ENCODE measurements at regions not wholly inside any gene's neighbourhood (a gene's known extent, or its start where the extent isn't known, plus 50 kb on each side); places are given as distances from the start of the nearest gene placed in this dataset.

DNA sequence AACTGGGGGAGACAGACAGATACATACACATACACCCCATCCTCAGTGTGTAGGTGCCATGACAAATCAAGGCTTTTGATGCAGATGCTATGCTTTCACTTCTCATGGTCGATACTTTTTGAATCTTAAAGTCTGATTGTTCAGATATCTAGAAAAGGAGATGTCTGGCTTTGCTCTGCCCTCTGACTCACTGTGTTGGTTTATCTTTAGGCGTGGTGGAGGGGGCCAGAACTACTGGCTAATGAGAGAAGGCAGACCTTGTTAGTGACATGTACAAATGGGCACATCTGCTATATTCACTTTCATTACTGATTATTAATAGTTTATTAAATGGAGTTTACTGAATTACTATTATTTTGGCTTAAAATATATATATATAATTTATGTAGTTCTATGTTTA lies 444.3 kb upstream of the RGS6 start:
- Histone ChIP-seq H2AFZ (ENCODE audit: low read length, unreplicated experiment) (no peak overlapping the region), H3K36me3 (ENCODE audit: insufficient read depth, low read length) (no peaks in the 10 kb centered on the region), H3K79me2 (ENCODE audit: control insufficient read depth, insufficient read depth, low read length, unreplicated experiment) (peaks cover 42% of the 10 kb centered on the region), H3K4me3 (ENCODE audit: low read depth, low read length) (peak overlapping the region; percentile 41; the same call in 1 of the 2 replicates), H3K4me1 (ENCODE audit: control insufficient read depth, insufficient read depth, low read length, unreplicated experiment) (peaks cover 50% of the 10 kb centered on the region), H3K27ac (ENCODE audit: low read depth, low read length) (peak overlapping the region; percentile 86), H3K27me3 (ENCODE audit: insufficient read depth, low read length) (no peaks in the 10 kb centered on the region)

DNA sequence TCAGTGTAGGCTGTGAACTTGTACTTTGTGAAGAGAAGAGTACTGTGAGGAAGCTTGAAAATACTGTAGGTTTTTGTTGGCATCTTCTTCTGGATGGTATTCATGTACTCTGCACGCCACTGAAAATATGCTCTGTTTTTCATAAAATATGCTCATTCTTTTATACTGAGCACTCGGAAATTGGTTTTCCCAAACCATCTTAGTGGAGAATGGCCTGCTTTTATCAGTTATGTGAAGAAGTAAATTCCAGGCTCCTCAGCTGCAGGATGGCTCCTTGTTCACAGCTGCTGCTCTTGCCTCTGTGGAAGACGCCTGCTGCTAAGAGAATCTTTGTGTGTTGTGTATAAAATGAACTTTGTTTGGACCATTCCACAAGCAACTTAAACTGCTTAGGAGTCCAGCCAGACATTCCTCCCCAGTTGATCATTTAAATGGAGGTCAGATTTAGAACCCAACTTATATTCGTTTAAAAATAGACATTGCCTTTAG lies 443.5 kb upstream of the RGS6 start:
- Histone ChIP-seq H3K79me2 (ENCODE audit: control insufficient read depth, insufficient read depth, low read length, unreplicated experiment) (peaks cover 41% of the 10 kb centered on the region), H3K36me3 (ENCODE audit: insufficient read depth, low read length) (no peaks in the 10 kb centered on the region), H2AFZ (ENCODE audit: low read length, unreplicated experiment) (peak overlapping the region; percentile 40), H3K4me3 (ENCODE audit: low read depth, low read length) (peak overlapping the region; percentile 35), H3K4me1 (ENCODE audit: control insufficient read depth, insufficient read depth, low read length, unreplicated experiment) (peaks cover 50% of the 10 kb centered on the region), H3K27ac (ENCODE audit: low read depth, low read length) (peak overlapping the region; percentile 86), H3K27me3 (ENCODE audit: insufficient read depth, low read length) (no peaks in the 10 kb centered on the region)

DNA sequence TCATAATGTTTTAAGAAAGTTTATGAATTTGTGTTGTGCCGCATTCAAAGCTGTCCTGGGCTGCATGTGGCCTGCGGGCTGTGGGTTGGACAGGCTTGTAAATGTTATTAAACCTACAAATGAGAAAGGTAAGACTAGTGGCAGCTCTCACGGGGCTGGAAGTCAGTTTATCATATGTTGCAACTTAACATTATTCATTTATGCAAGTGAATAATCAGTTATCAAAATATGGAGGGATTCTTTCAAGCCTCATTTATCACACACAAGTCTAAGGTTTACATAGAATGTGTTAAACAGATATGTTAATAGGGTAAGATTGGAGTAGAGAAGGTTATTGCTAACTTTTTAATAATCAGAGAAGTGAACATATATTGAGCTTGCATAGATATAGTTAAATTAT lies 442.5 kb upstream of the RGS6 start:
- Histone ChIP-seq H3K79me2 (ENCODE audit: control insufficient read depth, insufficient read depth, low read length, unreplicated experiment) (peaks cover 47% of the 10 kb centered on the region), H3K27ac (ENCODE audit: low read depth, low read length) (peak overlapping the region; percentile 86), H3K4me1 (ENCODE audit: control insufficient read depth, insufficient read depth, low read length, unreplicated experiment) (peaks cover 50% of the 10 kb centered on the region), H3K4me3 (ENCODE audit: low read depth, low read length) (no peak overlapping the region), H3K36me3 (ENCODE audit: insufficient read depth, low read length) (no peaks in the 10 kb centered on the region; the same call in 1 of the 2 replicates), H3K27me3 (ENCODE audit: insufficient read depth, low read length) (no peaks in the 10 kb centered on the region), H2AFZ (ENCODE audit: low read length, unreplicated experiment) (no peak overlapping the region)

DNA sequence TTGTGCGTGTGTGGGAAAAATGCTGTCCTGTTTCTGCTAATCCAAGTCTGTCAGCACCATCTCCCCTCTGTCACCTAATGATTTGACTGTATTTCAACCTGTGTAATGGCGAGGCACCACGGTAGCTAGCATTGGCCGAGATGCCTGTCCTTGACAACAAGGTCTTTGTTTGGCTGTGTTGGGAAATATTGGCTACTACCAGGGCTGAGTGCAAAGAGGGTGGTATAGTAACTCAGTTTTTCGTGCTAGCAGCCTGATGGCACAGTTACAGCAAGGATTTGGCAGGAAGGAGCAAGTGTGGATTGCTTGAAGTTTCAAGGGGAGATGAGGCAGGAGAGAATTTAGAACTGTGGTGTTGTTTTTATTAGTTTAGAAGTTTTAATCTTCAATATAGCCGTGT lies 440.3 kb upstream of the RGS6 start:
- no peaks in the 10 kb centered on the region for H3K27me3 ChIP-seq (ENCODE audit: insufficient read depth, low read length)
- H2AFZ ChIP-seq (ENCODE audit: low read length, unreplicated experiment) = no peak overlapping the region
- H3K36me3 ChIP-seq (ENCODE audit: insufficient read depth, low read length) = peaks cover 3% of the 10 kb centered on the region
- peaks cover 38% of the 10 kb centered on the region for H3K4me1 ChIP-seq (ENCODE audit: control insufficient read depth, insufficient read depth, low read length, unreplicated experiment)
- peaks cover 55% of the 10 kb centered on the region for H3K79me2 ChIP-seq (ENCODE audit: control insufficient read depth, insufficient read depth, low read length, unreplicated experiment)
- H3K27ac ChIP-seq (ENCODE audit: low read depth, low read length) = no peak overlapping the region
- no peak overlapping the region for H3K4me3 ChIP-seq (ENCODE audit: low read depth, low read length)

DNA sequence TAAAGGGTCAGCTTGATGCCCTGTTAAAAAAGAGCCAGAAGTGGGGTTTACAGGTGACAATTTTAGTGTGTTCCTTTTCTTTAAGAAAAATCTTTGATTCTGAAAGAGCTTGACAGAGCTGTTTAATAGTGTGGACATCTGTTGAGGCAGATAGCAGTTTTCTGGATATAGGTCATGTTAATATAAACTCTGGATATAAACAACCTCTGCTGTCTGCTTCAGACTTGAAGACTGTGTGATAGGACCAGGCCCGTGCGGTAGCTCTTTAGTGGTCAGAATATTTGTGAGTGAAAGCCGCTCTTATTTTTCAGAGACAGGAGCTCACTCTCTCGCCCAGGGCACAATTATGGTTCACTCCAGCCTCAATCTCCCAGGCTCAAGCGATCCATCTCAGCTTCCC lies 439.9 kb upstream of the RGS6 start:
- peaks cover 54% of the 10 kb centered on the region for H3K79me2 ChIP-seq (ENCODE audit: control insufficient read depth, insufficient read depth, low read length, unreplicated experiment)
- H3K27me3 ChIP-seq (ENCODE audit: insufficient read depth, low read length) = no peaks in the 10 kb centered on the region
- H2AFZ ChIP-seq (ENCODE audit: low read length, unreplicated experiment) = no peak overlapping the region
- H3K27ac ChIP-seq (ENCODE audit: low read depth, low read length) = no peak overlapping the region
- peaks cover 34% of the 10 kb centered on the region for H3K4me1 ChIP-seq (ENCODE audit: control insufficient read depth, insufficient read depth, low read length, unreplicated experiment)
- peaks cover 3% of the 10 kb centered on the region for H3K36me3 ChIP-seq (ENCODE audit: insufficient read depth, low read length)
- H3K4me3 ChIP-seq (ENCODE audit: low read depth, low read length) = no peak overlapping the region

DNA sequence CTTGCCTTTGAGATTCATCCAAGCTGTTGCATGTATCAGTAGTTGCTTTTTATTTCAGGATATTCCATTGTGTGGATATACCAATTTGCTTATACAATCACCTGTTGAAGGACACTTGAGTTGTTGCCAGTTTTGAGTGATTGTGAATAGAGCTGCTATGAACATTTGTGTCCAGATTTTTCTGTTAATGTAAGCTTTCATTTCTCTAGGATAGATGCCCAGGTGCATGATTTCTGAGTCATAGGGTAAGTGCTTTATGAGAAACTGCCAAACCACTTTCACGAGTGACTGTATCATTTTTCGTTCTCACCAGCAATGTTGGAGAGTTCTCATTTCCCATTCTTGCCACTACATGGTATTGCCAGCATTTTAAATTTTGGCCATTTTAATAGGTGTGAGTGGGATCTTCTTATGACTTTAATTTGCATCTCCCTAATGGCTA lies 434.6 kb upstream of the RGS6 start:
- Histone ChIP-seq H3K4me3 (ENCODE audit: low read depth, low read length) (no peak overlapping the region), H2AFZ (ENCODE audit: low read length, unreplicated experiment) (no peak overlapping the region), H3K36me3 (ENCODE audit: insufficient read depth, low read length) (peaks cover 3% of the 10 kb centered on the region), H3K27me3 (ENCODE audit: insufficient read depth, low read length) (no peaks in the 10 kb centered on the region), H3K79me2 (ENCODE audit: control insufficient read depth, insufficient read depth, low read length, unreplicated experiment) (peaks cover 48% of the 10 kb centered on the region), H3K4me1 (ENCODE audit: control insufficient read depth, insufficient read depth, low read length, unreplicated experiment) (peaks cover 14% of the 10 kb centered on the region), H3K27ac (ENCODE audit: low read depth, low read length) (no peak overlapping the region)

DNA sequence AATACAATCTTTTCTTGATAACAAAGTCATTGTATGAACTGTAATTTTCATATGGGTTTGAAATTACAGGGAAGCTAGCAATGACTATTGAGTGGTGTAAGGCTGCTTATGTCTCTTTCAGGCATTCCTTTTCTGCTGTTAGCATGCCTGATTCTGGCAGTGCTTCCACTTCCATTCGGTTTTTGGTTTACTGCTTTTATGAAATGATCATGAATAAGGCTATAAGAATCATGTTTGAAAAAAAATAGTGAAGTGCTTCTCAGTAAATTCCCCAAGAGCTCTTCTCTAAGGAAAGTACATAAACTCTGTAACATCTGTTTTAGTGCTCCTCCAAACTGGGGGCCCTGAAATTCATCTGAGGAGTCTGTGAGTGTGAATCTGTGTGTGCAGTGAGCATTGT lies 434.0 kb upstream of the RGS6 start:
- H3K4me1 ChIP-seq (ENCODE audit: control insufficient read depth, insufficient read depth, low read length, unreplicated experiment) = peaks cover 17% of the 10 kb centered on the region
- H3K27me3 ChIP-seq (ENCODE audit: insufficient read depth, low read length) = no peaks in the 10 kb centered on the region
- H3K27ac ChIP-seq (ENCODE audit: low read depth, low read length) = no peak overlapping the region
- no peak overlapping the region for H2AFZ ChIP-seq (ENCODE audit: low read length, unreplicated experiment)
- H3K36me3 ChIP-seq (ENCODE audit: insufficient read depth, low read length) = peaks cover 3% of the 10 kb centered on the region
- peaks cover 46% of the 10 kb centered on the region for H3K79me2 ChIP-seq (ENCODE audit: control insufficient read depth, insufficient read depth, low read length, unreplicated experiment)
- no peak overlapping the region for H3K4me3 ChIP-seq (ENCODE audit: low read depth, low read length)

DNA sequence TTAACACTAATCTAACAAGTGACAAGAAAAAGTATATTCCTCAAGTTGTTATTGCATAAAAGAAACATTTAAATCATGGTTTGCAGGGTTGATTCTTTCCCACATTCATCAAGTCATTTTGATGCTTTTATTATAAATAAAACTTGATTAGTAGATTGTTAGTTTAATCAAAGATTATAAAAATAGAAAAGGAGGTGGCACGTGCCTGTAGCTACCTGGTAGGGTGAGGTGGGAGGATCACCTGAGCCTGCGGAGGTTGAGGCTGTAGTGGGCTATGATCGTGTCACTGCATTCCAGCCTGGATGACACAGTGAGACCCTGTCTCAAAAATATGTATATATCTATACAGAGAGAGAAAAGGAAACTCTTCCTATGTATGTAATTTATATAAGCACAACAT lies 433.2 kb upstream of the RGS6 start:
- no peak overlapping the region for H2AFZ ChIP-seq (ENCODE audit: low read length, unreplicated experiment)
- peaks cover 17% of the 10 kb centered on the region for H3K4me1 ChIP-seq (ENCODE audit: control insufficient read depth, insufficient read depth, low read length, unreplicated experiment)
- peaks cover 3% of the 10 kb centered on the region for H3K36me3 ChIP-seq (ENCODE audit: insufficient read depth, low read length)
- H3K79me2 ChIP-seq (ENCODE audit: control insufficient read depth, insufficient read depth, low read length, unreplicated experiment) = peaks cover 40% of the 10 kb centered on the region
- no peak overlapping the region for H3K27ac ChIP-seq (ENCODE audit: low read depth, low read length)
- H3K4me3 ChIP-seq (ENCODE audit: low read depth, low read length) = no peak overlapping the region
- no peaks in the 10 kb centered on the region for H3K27me3 ChIP-seq (ENCODE audit: insufficient read depth, low read length)

DNA sequence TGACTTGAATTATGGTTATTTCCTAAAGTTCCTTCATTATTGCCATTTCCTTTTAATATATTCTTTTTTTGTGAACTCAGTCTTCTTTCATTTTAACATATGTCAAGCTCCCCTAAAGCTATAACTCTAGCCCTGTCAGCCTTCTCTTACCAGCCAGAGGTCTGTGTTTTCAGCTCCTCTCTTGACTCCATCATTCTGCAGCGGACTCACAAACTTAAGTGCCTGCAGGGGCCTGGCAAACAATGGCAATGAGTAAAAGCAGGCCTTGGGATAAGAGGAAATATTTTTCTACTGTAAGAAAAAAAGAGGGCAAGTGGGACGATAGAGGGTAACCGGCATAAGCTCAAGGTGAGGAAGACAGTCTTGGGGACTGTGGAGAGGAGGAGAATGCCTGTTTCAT lies 424.5 kb upstream of the RGS6 start:
- Histone ChIP-seq H2AFZ (ENCODE audit: low read length, unreplicated experiment) (no peak overlapping the region), H3K36me3 (ENCODE audit: insufficient read depth, low read length) (no peaks in the 10 kb centered on the region; the same call in 1 of the 2 replicates), H3K27ac (ENCODE audit: low read depth, low read length) (no peak overlapping the region), H3K27me3 (ENCODE audit: insufficient read depth, low read length) (no peaks in the 10 kb centered on the region), H3K79me2 (ENCODE audit: control insufficient read depth, insufficient read depth, low read length, unreplicated experiment) (peaks cover 29% of the 10 kb centered on the region), H3K4me3 (ENCODE audit: low read depth, low read length) (no peak overlapping the region), H3K4me1 (ENCODE audit: control insufficient read depth, insufficient read depth, low read length, unreplicated experiment) (peaks cover 3% of the 10 kb centered on the region)

DNA sequence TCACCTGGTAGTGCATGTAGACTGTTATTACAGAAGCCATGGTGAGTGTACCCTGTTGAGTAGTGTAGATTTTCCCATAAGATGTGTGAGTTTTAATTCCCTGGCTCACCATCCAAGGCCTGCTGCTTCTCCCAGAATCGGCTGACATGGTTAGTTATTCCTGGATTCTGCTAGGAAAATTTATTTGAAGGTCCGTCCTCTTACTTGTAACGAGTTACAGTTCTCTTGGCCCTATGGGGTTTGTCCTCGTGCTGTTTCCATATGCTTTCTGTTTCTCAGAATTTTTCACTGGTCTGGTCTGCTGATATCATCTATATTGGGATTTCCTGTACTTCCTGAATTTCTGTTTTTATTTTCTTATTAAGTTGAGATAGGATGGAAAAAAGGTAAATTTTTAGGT lies 423.3 kb upstream of the RGS6 start:
- Histone ChIP-seq H3K27me3 (ENCODE audit: insufficient read depth, low read length) (no peaks in the 10 kb centered on the region), H3K4me1 (ENCODE audit: control insufficient read depth, insufficient read depth, low read length, unreplicated experiment) (no peaks in the 10 kb centered on the region), H3K4me3 (ENCODE audit: low read depth, low read length) (no peak overlapping the region), H3K79me2 (ENCODE audit: control insufficient read depth, insufficient read depth, low read length, unreplicated experiment) (peaks cover 26% of the 10 kb centered on the region), H2AFZ (ENCODE audit: low read length, unreplicated experiment) (no peak overlapping the region), H3K36me3 (ENCODE audit: insufficient read depth, low read length) (no peaks in the 10 kb centered on the region; the same call in 1 of the 2 replicates), H3K27ac (ENCODE audit: low read depth, low read length) (no peak overlapping the region)

DNA sequence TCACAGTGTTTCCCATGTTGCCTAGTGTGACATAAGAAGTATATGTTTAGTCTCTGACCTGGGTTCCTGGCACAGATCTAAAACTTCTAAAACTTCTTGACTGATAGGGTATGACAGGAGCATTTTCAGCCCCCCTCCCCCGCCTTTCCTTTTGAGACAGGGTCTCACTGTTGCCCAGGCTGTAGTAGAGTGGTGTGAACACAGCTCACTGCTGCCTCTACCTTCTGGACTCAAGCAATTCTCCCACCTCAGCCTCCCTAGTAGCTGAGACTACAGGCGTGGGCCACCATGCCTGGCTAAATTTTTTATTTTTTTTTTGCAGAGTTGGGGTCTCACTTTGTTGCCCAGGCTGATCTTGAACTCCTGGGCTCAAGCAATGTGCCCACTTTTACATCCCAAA lies 421.1 kb upstream of the RGS6 start:
- H3K36me3 ChIP-seq (ENCODE audit: insufficient read depth, low read length) = peaks cover 4% of the 10 kb centered on the region
- H3K79me2 ChIP-seq (ENCODE audit: control insufficient read depth, insufficient read depth, low read length, unreplicated experiment) = peaks cover 18% of the 10 kb centered on the region
- no peaks in the 10 kb centered on the region for H3K4me1 ChIP-seq (ENCODE audit: control insufficient read depth, insufficient read depth, low read length, unreplicated experiment)
- no peaks in the 10 kb centered on the region for H3K27me3 ChIP-seq (ENCODE audit: insufficient read depth, low read length)
- no peak overlapping the region for H3K4me3 ChIP-seq (ENCODE audit: low read depth, low read length)
- H2AFZ ChIP-seq (ENCODE audit: low read length, unreplicated experiment) = no peak overlapping the region
- H3K27ac ChIP-seq (ENCODE audit: low read depth, low read length) = no peak overlapping the region

Measured in ACC112 (cell line).